ENCODE measurements at regions not wholly inside any gene's neighbourhood (a gene's known extent, or its start where the extent isn't known, plus 50 kb on each side); places are given as distances from the start of the nearest gene placed in this dataset.

DNA sequence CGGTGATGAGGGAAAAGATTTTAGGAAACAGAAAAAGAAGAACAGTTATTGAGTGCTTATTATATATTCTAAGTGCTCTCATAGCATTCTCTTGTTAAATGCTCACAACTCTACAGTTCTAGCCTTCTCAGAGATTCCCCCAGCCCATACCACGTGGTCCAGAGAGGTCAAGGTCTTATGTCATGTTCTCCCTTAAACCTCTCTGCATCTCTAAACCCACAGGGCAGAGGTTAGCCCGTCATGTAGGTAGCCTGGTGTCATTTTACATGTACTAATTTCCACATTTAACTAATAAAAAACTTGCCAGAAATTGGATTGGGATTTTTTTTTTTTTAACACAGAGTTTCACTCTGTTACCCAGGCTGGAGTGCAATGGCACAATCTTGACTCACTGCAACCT is 178.0 kb downstream of the CEMIP2 start:
- FAIRE-seq (no peak), DNase-seq (ENCODE audit: insufficient read length, low spot score) (no peak)

- DNase-seq (ENCODE audit: insufficient read length, low spot score) (no peak), FAIRE-seq (no peak)
Measured at GRCh38 chr9:71589612-71590011, 178.7 kb downstream of the CEMIP2 start.

GRCh38 chr9:71587576-71588362 is 180.5 kb downstream of the CEMIP2 start:
- no peak for DNase-seq (ENCODE audit: insufficient read length, low spot score)
- no peak for FAIRE-seq

GRCh38 chr9:71583792-71584191 is 184.5 kb downstream of the CEMIP2 start:
- no peak for FAIRE-seq
- DNase-seq (ENCODE audit: insufficient read length, low spot score) = no peak

- no peak for FAIRE-seq
- no peak for DNase-seq (ENCODE audit: insufficient read length, low spot score)
Measured at GRCh38 chr9:71582347-71582746, 186.0 kb downstream of the CEMIP2 start.

- FAIRE-seq (no peak), DNase-seq (ENCODE audit: insufficient read length, low spot score) (no peak)
Measured at GRCh38 chr9:71581101-71581500, 187.2 kb downstream of the CEMIP2 start.

DNA sequence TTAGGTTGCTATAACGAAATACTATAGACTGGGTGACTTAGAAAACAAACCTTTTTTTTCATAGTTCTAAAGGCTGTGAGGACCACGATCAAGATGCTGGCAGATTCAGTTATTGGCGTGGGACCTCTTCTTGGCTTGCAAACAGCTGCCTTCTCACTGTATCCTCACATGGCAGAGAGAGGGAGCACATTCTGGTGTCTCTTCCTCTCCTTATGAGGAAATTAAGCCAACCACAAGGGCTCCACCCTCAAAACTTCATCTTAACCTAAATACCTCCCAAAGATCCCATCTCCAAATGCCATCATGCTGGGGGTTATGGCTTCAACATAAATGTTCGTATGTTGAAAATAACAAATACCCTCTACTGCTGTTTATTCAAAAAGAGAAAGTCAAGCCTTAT is 197.1 kb downstream of the CEMIP2 start:
- FAIRE-seq (no peak), DNase-seq (ENCODE audit: insufficient read length, low spot score) (no peak)

DNA sequence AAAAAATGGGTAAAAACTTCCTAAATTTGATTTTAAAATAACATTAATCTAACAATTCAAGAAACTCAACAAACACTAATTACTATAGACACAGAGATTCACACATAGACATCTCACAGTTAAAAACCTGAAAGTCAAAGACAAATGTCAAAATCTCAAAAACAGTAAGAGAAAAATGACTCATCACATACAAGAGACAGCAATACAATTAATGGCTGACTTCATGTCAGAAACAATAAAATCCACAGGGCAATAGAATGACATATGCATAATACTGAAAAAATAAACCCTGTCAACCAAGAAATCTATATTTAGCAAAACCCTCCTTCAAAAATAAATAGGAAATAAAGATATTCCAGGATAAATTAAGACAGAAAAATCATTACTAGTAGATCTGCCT is 200.4 kb downstream of the CEMIP2 start:
- FAIRE-seq = no peak
- DNase-seq (ENCODE audit: insufficient read length, low spot score) = no peak

DNA sequence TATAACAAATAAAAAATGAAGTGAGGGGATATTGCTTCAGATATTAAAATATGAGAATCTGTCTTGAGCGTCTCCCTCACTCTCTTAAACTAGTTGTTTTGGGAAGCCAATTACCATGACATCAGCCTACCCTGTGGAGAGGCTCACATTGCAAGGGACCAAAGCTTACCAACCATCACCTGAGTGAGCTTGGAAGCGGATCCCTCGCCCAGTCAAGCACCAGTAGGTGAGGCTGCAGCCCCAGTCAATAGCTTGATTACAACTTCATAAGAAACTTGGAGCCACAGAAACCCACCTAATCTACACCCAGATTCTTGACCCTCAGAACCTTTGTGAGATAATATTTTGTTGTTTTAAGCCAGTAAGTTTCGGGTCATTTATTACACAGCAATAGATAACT is 206.2 kb downstream of the CEMIP2 start:
- no peak for FAIRE-seq
- DNase-seq (ENCODE audit: insufficient read length, low spot score) = no peak

DNA sequence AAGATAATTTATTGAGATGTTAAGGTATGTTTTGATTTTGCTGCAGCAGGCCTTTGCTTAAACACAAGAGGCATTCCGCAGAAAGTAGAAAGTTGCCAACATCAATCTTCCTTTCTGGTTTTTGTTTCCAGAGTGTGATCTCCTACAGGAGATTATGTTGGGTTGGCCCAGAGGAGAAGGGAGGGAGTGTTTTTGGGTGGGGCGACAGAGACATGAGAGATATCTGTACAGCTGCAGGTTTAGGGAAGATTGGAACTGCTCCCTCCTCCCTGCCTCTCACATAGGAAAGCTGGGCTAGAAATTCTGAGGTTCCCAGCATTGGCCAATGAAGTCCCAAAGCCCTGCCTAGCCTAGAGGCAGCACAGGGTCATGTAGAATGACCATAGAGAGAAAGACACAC is 211.0 kb downstream of the CEMIP2 start:
- no peak for FAIRE-seq
- no peak for DNase-seq (ENCODE audit: insufficient read length, low spot score)

- FAIRE-seq = no peak
- no peak for DNase-seq (ENCODE audit: insufficient read length, low spot score)
Measured at GRCh38 chr9:71552480-71552879, 215.8 kb downstream of the CEMIP2 start.

DNA sequence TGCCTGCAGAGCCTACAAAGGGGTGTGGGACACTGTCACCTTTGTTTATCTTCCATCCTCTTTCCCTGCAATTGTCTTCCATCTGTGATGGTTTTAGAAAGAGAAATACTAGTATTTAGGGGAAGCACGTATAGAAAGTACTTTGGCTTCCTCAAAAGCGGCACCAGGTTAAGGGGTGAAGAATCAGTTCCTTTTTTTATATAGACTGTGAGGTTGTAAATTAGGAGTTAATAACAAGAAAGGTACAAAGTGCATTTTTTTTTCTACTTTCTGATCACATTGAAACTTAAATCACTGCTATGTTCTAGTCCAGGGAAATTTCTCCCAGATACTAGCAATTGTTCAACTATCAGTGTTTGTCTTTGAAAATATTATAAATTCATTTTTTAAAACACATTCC is 219.3 kb downstream of the CEMIP2 start:
- peak; percentile 51 for FAIRE-seq
- DNase-seq (ENCODE audit: insufficient read length, low spot score) = peak; percentile 10

DNA sequence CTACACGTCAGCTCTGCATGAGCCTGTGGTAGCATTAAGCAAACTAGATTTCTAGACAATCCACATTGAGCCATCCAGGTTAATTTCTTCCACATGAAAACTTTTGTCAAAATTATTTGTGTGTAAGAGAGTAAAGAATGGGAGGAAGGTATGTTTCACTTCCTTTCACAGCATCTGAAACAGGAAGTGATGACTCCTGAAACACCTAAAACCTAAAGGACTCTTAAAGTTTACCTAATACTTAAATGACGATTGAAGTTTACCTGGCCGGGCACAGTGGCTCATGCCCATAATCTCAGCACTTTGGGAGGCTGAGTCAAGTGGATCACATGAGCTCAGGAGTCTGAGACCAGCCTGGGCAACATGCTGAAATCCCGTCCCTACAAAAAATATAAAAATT is 223.8 kb downstream of the CEMIP2 start:
- no peak for DNase-seq (ENCODE audit: insufficient read length, low spot score)
- no peak for FAIRE-seq

- DNase-seq (ENCODE audit: insufficient read length, low spot score) (no peak), FAIRE-seq (no peak)
Measured at GRCh38 chr9:71541436-71541835, 226.9 kb downstream of the CEMIP2 start.

DNA sequence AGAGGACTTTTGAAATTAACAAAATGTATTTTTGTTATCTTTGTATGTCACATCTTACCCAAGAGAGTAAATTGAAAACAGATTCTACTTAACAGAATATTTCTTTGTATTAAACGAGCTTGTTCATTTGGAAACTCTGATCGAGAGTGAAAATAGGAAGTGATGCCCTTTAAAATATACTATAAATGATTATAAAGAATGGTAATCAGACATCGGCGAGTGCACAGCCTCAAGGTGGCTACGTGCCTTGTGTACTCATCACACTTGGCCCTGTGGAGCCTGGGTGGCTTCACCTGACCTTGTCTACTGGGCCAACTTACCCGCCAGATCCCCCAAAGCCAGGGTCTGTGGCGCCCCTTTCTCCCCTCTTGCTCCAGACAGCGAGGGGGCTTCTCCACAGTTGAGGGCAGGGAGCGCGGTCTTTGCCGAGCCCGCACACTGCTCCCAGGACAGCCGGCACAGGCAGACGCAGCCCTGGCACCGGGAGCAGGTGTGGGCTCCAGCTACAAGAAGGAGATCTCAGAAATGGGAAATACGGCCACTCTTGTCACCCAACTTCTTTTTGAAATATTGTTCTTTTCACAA is 243.2 kb downstream of the CEMIP2 start:
- DNase-seq (ENCODE audit: insufficient read length, low spot score) = no peak
- FAIRE-seq = no peak

DNA sequence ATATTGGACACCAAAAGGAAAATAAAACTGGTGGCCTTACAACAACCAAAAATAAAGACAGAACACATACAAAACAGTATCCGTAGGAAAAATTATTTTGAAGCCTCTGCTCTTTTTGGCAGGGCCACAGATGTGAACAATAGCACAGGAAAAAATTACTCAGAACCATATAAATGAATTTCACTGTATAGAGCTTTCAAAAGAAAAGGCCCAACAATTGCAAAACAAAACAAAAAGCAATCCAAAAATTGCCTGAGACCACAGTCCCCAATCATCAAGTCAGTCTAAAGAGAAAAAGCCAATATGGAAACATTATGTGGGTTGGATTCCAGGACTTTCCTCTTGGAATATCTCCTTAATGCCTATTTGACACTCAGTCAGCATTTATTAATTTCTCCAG is 243.8 kb downstream of the CEMIP2 start:
- DNase-seq (ENCODE audit: insufficient read length, low spot score) (no peak), FAIRE-seq (no peak)

- no peak for FAIRE-seq
- no peak for DNase-seq (ENCODE audit: insufficient read length, low spot score)
Measured at GRCh38 chr9:71521132-71521531, 247.2 kb downstream of the CEMIP2 start.

GRCh38 chr9:71519098-71519696 is 249.1 kb downstream of the CEMIP2 start:
- FAIRE-seq = no peak

DNA sequence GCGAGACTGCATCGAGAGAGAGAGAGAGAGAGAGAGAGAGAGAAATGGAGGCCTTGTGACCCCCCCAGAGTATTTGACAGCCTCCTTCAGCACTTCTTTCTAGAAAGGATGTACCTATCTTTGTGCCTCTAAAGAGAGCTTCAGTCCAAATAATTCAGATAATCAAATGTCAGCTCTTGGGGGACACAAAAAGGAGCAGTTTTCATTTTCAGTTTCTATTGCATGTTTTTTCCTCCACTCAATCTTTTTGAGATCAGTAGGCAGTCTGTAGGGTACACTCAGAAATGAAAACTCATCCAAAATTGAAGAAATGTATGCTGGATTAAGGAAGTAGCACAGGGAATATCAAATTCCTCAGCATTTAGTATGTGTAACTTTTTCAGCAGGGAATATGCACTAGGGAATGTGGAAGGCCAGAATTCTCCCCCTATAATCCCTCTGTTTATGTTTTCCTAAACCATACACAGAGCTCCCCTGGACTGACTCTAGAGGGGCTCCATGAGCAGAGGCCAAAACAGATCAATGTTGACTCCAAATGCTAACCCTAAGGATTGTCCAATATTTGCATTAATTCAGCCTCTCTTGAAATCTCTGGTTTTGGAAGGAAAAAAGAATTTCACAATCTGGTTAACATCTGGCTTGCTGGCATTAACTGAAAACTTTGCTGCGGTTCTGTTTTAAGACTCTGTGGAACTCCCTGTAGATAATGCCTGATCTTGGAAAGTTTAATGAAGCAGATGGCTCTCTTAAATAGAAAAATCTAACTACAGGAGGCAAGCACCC is 250.1 kb downstream of the CEMIP2 start:
- DNase-seq (ENCODE audit: insufficient read length, low spot score) (no peak), FAIRE-seq (peak; percentile 48)

More at GRCh38 chr9:71519098-71519696, 249.1 kb downstream of the CEMIP2 start:
- no peak for DNase-seq (ENCODE audit: insufficient read length, low spot score)

DNA sequence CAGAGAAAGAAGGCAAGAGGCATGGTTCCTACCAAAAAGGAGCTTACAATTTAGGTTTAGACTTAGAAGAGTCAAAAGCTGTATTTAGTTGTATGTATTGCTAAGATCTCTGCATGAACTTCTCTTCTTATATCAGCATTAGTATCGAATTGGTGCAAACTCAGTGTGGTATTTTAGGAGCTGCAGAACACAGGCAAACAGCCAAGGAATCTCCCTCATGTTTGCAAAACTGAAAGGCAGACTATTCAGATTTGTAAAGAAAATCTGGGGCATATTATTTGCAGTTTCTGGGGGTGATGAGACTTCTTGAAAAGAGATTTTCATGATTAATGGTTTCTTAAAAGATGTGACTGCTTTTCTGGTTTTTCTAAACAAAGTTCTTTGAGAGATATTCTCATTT is 252.7 kb downstream of the CEMIP2 start:
- no peak for FAIRE-seq
- DNase-seq (ENCODE audit: insufficient read length, low spot score) = no peak

GRCh38 chr9:71515107-71515506 is 253.2 kb downstream of the CEMIP2 start:
- FAIRE-seq (no peak), DNase-seq (ENCODE audit: insufficient read length, low spot score) (no peak)
